HG02884 (cell line): ENCODE measurements at regions not wholly inside any gene's neighbourhood (a gene's known extent, or its start where the extent isn't known, plus 50 kb on each side); places are given as distances from the start of the nearest gene placed in this dataset.
"Not testable (repeated sequence)": the region's sequence is repeated elsewhere in the genome, so short reads cannot be mapped to it uniquely, and the experiment has no call there.

Source experiments
- ATAC-seq: cut with Tn5 transposase; IDR thresholded peaks from one replicate; pipeline ENCODE4 v1.9.1; 2021; ENCODE audit warnings: mild to moderate bottlenecking, moderate library complexity; ENCODE audit not compliant: unreplicated experiment

DNA sequence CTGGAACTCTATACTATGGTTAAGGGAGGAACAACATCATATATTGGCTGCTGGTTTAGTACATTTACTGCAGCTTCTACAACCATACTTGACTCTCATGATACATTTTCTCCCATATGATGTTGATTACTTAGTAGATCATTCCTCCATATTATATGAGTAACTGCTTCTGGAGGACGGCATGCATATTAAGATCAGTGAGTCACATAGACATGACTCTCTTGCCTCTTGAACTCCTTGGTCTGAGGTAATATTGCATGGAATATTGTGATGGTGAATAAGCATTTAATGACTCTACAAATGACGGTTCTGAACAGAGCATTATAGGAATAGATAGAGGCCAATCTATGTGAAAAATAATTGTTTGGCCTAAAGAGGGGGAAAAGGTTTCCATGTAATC, 418.8 kb upstream of the SPHKAP start:
- no peak for ATAC-seq

DNA sequence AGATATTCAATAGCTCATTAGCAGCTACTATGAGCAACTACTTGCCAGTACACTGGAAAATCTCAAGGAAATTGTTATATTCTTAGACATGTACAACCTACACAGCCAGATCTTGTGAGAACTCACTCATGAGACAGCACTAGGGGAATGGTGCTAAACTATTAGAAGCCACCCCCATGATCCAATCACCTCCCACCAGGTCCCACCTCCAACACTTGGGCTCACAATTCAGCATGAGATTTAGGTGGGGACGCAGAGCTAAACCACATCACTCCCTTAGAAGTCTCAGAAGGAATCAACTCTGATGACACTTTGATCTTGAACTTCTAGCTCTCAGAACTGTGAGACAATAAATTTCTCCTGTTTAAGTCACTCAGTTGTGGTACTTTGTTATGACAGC, 418.3 kb upstream of the SPHKAP start:
- ATAC-seq = no peak

GRCh38 chr2:228599297-228599696, 417.8 kb upstream of the SPHKAP start:
- no peak for ATAC-seq

DNA sequence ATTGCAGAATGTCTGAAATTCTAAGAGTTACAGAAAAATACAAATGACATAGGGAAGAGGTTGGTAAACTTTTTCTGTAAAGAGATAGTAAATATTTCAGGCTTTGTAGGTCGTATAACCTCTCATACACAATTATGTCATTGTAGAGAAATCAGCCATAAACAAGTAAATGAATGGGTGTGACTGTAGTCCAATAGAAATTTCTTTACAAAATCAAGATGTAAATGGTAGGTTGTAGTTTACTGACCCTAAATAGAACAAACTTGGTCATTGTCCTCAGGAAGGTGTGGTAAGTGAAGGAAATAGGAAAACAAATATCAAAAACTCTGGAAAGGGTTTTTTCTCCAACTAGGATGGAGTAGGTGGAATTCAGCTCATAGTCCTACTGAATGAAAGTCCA, 415.5 kb upstream of the SPHKAP start:
- ATAC-seq = no peak

DNA sequence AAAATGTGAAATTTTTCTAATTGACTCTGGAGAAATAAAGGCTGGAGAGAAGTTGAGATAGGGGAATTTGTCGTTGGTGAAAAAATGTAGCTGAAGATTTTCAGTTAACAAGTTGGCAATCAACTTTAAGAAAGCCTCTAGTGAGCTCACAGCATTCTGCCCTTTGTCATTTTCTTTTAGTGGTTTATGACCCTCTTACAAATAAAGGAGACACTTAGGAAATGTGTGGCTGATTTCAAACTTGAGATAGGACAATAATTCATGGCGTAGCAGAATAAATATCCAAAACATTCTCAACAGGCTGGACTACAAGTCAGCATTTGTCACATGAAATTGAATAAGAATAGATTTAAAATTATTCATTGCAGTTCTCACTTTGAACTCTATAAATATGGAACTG, 412.5 kb upstream of the SPHKAP start:
- no peak for ATAC-seq

DNA sequence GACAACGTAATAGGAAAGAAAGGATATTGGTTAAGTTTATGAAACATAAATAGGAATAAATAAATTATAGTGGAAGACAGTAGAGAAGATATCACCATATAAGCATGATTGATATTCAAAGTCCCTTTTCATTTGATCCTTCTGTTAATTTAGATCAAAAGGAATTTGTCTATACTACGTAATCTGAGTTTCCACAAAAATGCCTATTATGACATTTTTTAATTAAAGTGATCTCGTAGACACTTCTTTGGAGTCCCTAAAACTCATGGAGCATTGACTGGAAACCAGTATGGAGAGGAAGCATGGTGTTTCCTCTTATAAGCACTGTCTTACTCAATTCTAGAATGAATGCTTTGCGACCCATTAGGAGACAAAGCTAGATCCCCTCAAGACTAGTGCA, 411.4 kb upstream of the SPHKAP start:
- no peak for ATAC-seq

DNA sequence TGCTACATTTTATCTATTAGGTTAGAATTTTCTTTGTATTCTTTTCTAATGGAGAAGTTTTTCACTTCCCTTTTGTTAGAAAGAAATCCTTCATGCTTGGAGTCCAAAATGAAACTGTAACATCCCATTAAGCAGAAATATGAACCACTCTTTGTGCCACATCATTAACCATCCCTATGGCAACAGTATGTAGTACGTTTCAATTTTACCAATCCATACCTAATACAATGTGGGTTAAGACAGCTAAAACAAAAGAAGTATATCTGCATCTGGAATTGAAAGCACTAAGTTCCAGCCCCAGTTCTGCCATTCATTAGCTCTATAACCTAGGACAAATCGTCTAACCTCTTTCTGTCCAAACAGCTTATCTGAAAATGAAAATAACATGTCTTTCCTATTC, 409.2 kb upstream of the SPHKAP start:
- peak; percentile 96 for ATAC-seq

GRCh38 chr2:228589115-228589514, 407.6 kb upstream of the SPHKAP start:
- no peak for ATAC-seq

GRCh38 chr2:228581731-228582130, 400.2 kb upstream of the SPHKAP start:
- no peak for ATAC-seq

DNA sequence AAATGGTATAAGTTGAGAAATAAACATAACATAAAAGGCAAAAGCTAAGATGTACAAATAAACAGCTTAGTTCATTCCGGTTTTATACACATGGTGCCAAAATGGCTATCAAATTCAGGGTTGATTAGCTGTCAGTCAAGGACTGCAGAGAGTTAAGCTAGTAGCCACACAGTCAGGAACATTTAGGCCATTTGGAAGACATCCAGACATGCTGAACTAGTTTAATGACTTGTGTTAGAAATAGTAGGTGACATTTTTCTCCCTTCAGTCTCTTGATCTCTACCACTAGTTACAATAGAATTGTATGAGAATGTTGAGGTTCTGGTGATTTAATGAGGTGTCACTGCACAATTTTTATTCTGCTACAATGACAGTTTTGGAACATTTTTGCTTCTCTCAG, 394.4 kb upstream of the SPHKAP start:
- ATAC-seq = no peak

GRCh38 chr2:228568275-228568674, 386.8 kb upstream of the SPHKAP start:
- ATAC-seq = not testable (repeated sequence)

DNA sequence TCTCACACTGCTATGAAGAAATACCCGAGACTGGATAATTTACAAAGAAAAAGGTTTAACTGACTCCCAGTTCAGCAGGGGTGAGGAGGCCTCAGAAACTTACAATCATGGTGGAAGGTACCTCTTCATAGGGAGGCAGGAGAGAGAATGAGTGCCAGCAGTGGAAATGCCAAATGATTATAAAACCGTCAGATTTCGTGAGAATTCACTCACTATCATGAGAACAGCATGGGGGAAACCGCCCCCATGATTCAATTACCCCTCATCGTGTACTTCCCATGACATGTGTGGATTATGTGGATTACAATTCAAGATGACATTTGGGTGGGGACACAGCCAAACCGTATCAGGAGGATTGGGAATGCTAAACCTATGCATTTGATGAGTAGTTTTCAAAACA, 380.3 kb upstream of the SPHKAP start:
- ATAC-seq = no peak

DNA sequence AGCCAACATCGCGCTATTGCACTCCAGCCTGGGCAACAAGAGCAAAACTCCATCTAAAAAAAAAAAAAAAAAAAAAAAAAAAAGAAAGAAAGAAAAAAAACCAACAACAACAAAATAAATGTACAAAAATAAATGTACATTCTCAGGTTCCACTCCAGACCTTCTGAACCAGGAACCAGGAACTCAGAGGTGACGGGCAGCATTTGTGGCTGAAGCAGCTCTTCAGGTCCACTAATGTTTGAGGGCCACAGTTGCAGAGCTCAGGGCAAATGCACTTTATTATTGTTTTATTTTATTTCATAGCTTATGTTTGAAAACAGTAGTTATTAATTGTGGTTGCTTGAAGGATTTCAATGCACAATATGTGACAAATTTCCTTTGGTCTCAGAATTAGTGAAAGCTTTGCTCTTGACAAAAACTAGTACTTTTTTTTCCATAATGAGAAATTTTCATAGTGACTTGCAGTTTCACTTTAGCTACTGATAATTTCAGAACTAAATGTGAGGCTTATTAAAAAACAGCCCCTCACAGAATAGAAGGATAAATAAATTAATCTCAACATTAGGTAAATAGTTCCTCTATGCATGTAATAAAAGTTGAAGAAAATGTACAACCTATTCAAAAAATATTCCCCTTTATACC, 378.4 kb upstream of the SPHKAP start:
- no peak for ATAC-seq

DNA sequence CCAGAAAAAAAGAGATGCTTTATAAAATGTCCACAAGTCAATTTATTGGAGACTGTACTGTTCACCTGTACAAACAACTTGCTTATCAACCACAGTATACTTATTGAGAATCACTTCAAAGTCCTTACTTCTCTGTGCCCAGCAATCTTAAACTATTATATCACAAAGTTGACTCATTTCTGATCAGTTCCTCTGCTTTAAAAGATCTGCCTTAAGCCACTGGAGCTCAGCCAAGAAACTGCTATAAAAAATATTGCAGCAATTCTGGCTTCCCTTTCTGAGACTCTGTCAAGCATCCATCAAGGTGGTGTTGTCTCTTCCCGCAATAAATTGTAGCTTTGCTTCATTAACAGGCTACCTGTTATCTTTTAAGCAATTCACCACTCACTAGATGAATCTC, 375.2 kb upstream of the SPHKAP start:
- ATAC-seq = no peak

DNA sequence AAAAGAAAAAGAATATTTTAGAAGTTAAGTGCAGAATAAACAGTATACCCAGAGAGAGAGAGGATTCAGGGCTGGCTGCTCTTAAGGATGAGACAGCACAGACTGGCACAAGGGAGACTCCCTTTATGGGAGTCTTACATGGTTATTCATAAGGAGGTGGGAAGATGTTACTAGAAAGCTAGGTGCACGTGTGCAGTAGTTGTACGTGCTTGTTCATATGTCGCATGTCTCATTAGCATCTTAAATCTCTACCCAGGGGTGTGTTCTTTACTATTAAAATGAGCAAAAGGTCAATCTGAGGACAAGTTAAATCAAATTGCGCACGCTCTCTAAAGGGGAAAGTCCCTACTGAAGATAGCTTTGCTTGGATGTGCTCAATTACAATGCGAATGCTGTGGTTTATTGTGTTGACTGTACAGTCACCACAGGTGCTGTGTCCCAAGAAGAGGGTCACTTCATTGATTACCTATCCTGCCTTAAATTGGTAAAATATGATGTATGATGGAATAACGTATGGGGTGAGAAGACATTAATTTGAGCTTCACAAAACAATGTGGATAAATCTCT, 368.0 kb upstream of the SPHKAP start:
- no peak for ATAC-seq

GRCh38 chr2:228548230-228548629, 366.7 kb upstream of the SPHKAP start:
- no peak for ATAC-seq

DNA sequence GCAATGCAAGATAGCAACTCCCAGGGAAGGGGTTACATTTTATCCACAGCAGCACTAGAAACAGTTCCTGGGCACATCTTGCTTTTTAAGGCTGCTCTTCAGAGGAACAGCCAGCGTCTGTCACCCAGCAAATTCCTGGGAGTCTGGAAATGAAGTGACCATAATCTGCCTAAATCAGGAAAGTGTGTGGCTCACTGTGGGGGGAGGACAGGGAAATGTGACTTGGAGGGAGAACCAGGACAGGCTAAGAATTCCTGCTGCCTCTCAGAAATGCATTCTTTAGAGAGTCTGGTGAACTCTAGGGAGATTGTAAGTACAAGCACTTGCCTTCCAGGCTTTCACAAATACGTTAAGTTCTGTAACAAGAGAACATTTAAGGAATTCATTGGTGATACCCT, 364.3 kb upstream of the SPHKAP start:
- no peak for ATAC-seq

- ATAC-seq = no peak
Measured at GRCh38 chr2:228545041-228545747, 363.7 kb upstream of the SPHKAP start.

GRCh38 chr2:228543117-228543516, 361.6 kb upstream of the SPHKAP start:
- ATAC-seq = no peak

DNA sequence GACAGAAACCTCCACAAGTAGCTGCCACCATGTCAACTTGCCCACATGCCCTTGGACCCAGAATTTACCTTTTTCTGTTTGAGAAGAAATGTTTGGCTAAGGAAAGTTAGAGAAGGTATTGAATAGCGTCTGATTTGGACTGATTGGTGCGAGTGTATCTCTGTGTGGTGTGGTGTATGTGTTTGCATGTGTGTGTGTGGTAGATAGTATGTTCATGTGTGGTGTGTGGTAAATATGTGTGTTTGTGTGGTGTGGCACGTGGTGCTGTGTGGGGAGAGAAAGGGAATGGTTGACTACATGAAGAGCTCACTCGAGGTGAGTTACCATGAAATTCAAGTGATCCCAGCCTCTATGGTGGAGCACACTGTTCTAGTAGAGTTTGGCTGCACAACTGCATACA, 360.8 kb upstream of the SPHKAP start:
- ATAC-seq = no peak

DNA sequence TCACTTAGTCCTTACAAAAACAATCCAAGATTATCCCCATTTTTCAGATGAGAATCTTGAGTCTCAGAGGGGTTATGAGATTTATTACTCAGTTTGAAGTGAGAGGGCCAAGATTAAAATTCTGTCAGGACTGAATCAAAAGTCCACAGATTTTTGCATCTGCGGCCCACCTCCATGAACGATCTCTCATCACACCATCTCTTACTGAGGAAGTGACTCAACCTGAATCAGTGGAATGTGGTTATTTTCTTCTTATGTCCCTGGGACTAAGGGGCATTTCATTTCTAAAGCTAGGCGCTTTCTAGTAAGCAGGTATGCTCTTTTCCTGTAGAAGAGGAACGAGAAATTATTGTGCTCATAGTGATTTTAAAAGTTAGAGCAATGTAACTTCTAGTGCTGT, 360.3 kb upstream of the SPHKAP start:
- no peak for ATAC-seq

DNA sequence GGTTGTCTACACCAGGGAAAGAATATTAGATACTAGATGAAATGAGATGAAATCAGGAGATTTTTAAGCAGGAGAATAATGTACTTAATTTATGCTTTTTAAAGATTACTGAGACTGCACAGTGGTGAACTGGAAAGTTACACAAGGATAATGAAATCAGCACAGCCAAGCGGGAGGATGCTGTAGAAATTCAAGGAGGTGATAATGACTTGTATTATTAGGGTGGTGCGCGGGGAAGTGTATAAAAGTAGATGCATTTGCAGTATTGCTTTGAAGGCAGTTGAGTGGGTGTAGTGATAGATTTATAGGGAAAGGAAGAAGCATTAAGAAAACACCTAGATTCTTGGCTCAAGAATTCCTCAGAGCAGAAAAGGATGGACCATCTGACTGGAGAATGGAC, 359.5 kb upstream of the SPHKAP start:
- no peak for ATAC-seq

- ATAC-seq = no peak
Measured at GRCh38 chr2:228535396-228535795, 353.9 kb upstream of the SPHKAP start.
